GM20000 (cell line): ENCODE measurements at regions not wholly inside any gene's neighbourhood (a gene's known extent, or its start where the extent isn't known, plus 50 kb on each side); places are given as distances from the start of the nearest gene placed in this dataset.
"Not testable (repeated sequence)": the region's sequence is repeated elsewhere in the genome, so short reads cannot be mapped to it uniquely, and the experiment has no call there.

Experiments
- DNase-seq: peaks from one replicate; pipeline ENCODE4 v3.0.0; 2012; ENCODE audit warnings: low spot score
- TF ChIP-seq, protein P1 (sequence below): IDR thresholded peaks from 2 replicates; pipeline ENCODE4 v1.5.1; 2012; ENCODE audit warnings: mild to moderate bottlenecking, control low read depth; ENCODE audit errors: extremely low read depth, missing control alignments

DNA sequence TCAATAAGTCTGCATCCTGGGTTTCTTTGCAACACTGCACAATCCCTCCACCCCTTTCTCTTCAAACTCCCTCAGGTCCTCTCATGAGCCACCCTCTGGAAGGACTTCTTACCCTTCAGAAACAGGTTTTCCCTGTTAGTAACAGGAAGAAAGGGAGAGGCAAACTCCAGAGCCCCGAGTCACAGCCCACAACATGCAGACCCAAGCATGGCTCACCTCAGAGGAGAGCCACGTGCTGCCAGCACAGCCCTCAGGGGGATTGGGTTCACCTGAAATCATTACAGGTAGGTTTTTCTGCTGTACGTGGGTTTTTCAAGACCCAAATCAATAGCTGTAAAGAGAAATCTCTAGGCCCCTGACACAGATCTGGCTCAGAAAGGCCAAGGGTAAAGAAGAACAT, 359.7 kb upstream of the ATP10A start:
- DNase-seq = no peak
- TF ChIP-seq, protein P1, sequence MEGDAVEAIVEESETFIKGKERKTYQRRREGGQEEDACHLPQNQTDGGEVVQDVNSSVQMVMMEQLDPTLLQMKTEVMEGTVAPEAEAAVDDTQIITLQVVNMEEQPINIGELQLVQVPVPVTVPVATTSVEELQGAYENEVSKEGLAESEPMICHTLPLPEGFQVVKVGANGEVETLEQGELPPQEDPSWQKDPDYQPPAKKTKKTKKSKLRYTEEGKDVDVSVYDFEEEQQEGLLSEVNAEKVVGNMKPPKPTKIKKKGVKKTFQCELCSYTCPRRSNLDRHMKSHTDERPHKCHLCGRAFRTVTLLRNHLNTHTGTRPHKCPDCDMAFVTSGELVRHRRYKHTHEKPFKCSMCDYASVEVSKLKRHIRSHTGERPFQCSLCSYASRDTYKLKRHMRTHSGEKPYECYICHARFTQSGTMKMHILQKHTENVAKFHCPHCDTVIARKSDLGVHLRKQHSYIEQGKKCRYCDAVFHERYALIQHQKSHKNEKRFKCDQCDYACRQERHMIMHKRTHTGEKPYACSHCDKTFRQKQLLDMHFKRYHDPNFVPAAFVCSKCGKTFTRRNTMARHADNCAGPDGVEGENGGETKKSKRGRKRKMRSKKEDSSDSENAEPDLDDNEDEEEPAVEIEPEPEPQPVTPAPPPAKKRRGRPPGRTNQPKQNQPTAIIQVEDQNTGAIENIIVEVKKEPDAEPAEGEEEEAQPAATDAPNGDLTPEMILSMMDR = no peak

- DNase-seq = not testable (repeated sequence)
These were observed 353.9 kb upstream of the ATP10A start for GRCh38 chr15:26217043-26217442.

DNA sequence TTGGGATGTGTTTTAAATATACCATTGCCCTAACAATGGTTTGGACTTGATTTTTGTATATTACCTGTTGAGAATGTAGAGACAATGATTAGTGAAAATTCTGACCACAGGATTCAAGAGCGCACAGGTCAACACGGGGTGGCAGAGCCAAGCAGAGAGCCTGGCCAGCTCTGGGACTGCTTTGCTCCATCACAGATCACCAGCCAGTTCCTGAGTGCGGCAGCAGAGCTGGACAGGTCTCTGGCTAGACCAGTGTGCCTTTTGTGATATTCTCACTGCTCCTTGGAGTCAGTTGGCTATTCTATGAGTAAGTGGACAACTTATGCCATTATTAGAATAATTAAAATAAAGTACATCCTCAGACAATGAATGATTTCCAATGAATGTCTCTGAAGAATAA, 351.2 kb upstream of the ATP10A start:
- TF ChIP-seq, protein P1 = no peak
- no peak for DNase-seq

DNA sequence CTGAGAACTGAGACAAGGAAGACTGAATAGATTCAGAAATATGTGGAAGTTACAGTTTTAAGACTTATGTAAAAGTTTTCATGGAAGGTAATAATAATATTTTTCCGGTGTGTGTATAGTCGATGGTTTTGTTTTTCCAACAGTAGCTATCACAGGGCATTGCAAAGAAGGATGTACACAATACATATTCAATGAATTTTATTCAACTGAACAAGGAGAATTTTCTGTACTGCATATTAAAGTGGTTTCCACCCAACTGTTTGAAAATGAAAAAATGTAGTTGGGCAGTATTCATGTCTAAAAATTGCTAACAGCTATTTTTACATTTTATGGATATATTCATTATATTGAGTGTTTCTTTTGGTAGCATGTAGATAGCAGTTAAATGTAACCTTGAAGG, 350.3 kb upstream of the ATP10A start:
- DNase-seq = no peak
- TF ChIP-seq, protein P1 = no peak

GRCh38 chr15:26212109-26212508, 349.0 kb upstream of the ATP10A start:
- TF ChIP-seq, protein P1 = no peak
- no peak for DNase-seq

GRCh38 chr15:26210980-26211379, 347.9 kb upstream of the ATP10A start:
- DNase-seq = no peak
- TF ChIP-seq, protein P1 = no peak

DNA sequence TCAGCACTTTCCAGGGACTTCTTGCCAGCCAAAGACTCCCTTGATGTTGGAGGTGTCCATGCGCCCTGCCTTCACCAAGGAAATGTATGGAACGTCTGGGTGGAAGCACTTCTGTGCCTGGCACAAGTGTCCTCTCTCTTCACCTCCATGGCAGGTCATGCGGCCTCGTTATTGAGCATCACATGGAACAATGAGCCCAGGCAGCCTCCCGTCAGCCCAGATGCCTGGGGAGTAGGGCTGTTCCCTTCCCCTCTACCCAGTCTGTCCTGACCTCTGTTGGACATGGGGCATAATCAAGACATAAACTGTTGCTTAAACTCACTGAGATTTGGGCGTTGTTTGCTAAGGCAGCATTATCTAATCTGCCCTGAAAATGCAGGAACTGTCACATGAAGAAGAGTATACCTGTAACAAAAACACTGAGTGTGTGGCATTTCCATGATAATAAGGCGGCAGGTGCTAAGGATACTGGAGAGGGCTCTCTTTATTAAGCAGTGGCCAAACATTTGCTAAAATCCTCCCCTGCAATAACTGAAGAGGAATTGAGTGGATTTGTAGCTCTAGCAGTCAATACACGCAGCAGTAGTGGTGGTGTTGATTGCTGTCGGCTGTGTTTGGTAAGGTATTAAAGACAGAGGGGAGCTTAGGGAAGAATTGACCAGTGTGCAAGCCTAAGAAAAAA, 338.2 kb upstream of the ATP10A start:
- TF ChIP-seq, protein P1 = no peak
- no peak for DNase-seq

DNA sequence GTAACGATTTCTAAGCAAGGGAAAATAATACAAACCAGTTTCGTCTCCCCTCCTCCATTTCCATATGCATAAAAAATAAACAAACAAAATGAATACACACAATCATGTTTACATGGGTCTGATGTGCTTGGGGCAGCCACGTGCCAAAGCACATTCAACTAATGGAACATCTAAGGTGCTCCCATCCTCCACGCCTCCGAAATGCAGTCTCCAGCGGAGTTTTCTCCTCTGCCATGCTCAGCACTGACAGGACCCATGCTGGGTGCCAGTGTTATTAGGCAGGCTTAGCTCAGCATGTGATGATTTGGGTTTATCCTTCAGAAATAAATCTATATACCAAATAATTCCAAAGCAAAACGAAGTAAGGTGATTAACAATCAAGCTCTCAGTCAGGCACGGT, 337.3 kb upstream of the ATP10A start:
- DNase-seq = no peak
- TF ChIP-seq, protein P1 = no peak
